DMS53 (cell line): ENCODE measurements at regions not wholly inside any gene's neighbourhood (a gene's known extent, or its start where the extent isn't known, plus 50 kb on each side); places are given as distances from the start of the nearest gene placed in this dataset.
A peak's percentile ranks its signal among the peaks of the same experiment; 100 is the strongest.

ENCODE experiments used
- DNase-seq: peaks from one replicate; lab custom pipeline; 2025; lab: John Stamatoyannopoulos, UW

- no peak for DNase-seq
These were observed 60.6 kb upstream of the MYRIP start for GRCh38 chr3:39748763-39749162.

- peak; percentile 20 for DNase-seq
These were observed 58.7 kb upstream of the MYRIP start for GRCh38 chr3:39750712-39751111.

GRCh38 chr3:39751286-39751685 is 58.1 kb upstream of the MYRIP start:
- peak; percentile 0 for DNase-seq

- DNase-seq = peak; percentile 49
These were observed 57.3 kb upstream of the MYRIP start for GRCh38 chr3:39752019-39752637.

GRCh38 chr3:39752751-39753150 is 56.7 kb upstream of the MYRIP start:
- peak; percentile 68 for DNase-seq

GRCh38 chr3:39753391-39753790 is 56.0 kb upstream of the MYRIP start:
- DNase-seq = peak; percentile 19

GRCh38 chr3:39754549-39754948 is 54.9 kb upstream of the MYRIP start:
- no peak for DNase-seq

- no peak for DNase-seq
These were observed 54.3 kb upstream of the MYRIP start for GRCh38 chr3:39755100-39755499.

- DNase-seq = no peak
These were observed 52.1 kb upstream of the MYRIP start for GRCh38 chr3:39757307-39757706.
